ENCODE measurements at regions not wholly inside any gene's neighbourhood (a gene's known extent, or its start where the extent isn't known, plus 50 kb on each side); places are given as distances from the start of the nearest gene placed in this dataset.

DNA sequence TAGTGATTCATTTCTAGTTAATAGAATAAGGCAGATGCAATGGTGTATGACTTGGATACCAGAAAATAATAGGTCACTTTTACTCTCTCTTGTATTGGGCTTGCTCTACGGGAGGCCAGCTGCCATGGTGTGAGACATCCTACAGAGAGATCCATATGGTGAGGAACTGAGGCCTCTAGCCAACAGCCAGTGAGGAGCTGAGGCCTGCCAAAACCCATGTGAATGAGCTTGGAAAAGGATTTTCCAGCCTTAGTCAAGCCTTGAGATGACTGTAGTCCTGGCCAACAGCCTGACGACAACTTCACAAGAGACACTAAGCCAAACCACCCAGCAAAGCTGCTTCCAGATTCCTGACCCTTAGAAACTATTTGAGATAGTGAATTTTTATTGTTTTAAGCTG lies 1300.2 kb downstream of the RAPGEF2 start:
- no peak for TF ChIP-seq TCF7 (IDR thresholded peaks at IDR 0.05; ENCODE audit: low read depth)
- no TSS peak for BruUV-seq (replicated peaks)
- Histone ChIP-seq H4K20me1 (ENCODE audit: insufficient read depth, low read length) (no peaks in the 10 kb centered on the region), H3K27me3 (ENCODE audit: control insufficient read depth in 1 of 2, insufficient read depth in 2 of 2, low read length in 2 of 2) (no peaks in the 10 kb centered on the region), H3K4me2 (ENCODE audit: low read depth, low read length) (no peak overlapping the region), H3K9me3 (ENCODE audit: low read length) (no peaks in the 10 kb centered on the region), H3K4me3 (replicated peaks in 1 of 3; ENCODE audit: insufficient read depth in 1 of 3, low read depth in 2 of 3, low read length in 3 of 3) (no peak overlapping the region), H3K9ac (ENCODE audit: insufficient read depth, low read depth, low read length) (no peak overlapping the region), H3K27ac (ENCODE audit: extremely low read length, insufficient read depth, low read length) (no peak overlapping the region), H2AFZ (ENCODE audit: low read length) (no peak overlapping the region), H3K79me2 (ENCODE audit: insufficient read depth, low read length) (no peaks in the 10 kb centered on the region), H3K36me3 (replicated peaks in 1 of 2; ENCODE audit: control insufficient read depth in 1 of 2, insufficient read depth in 2 of 2, low read length in 2 of 2) (no peaks in the 10 kb centered on the region), H3K4me1 (ENCODE audit: insufficient read depth, low read length) (no peaks in the 10 kb centered on the region)
- ChIA-PET POLR2A (no interaction called here), CTCF (ENCODE audit: low intra/inter-chr PET ratio, low total read pairs) (no interaction called here)
- no peak for FAIRE-seq
- intact Hi-C loops (cut with micrococcal nuclease; ENCODE audit: unreplicated experiment) (no loop called here), in situ Hi-C loops (cut with HindIII; ENCODE audit: extremely low pct_ligation_motif_present, low pct_unique_long_range_greater_than_20kb) (no loop called here)
- no peak for DNase-seq (ENCODE audit: low spot score)
- no peak for ATAC-seq
- WGBS (ENCODE audit: low lambda C conversion rate) = 11% methylated on average over 1 of the region's 2 CpGs

DNA sequence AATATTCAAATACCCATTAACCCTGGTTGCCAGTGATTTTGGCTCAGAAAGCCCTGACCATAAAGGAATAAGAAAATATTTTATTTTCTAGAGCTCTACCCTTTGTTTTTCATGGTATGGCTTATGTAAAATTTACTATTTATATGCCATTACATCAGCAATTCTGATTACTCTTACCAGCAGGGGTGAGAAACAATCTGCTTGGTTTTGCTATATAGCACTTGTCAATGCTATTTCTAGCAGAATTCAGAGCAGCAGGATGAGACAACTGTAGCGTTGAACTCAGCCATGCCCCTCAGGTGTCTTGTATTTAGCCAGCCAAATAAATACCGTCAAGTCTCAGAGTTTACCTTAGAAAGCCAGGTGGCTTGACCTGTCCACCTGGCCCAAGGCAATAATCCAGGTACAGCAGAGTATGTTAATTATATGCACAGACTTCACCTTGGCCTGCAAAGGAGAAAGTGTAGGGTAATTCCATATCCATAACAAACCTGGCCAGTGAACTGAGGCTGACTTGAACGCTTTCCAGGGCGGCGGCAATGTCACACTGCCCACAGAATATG lies 1303.5 kb downstream of the RAPGEF2 start:
- no TSS peak for BruUV-seq (replicated peaks)
- CTCF ChIA-PET (ENCODE audit: low intra/inter-chr PET ratio, low total read pairs) = no interaction called here
- TF ChIP-seq, protein P1, sequence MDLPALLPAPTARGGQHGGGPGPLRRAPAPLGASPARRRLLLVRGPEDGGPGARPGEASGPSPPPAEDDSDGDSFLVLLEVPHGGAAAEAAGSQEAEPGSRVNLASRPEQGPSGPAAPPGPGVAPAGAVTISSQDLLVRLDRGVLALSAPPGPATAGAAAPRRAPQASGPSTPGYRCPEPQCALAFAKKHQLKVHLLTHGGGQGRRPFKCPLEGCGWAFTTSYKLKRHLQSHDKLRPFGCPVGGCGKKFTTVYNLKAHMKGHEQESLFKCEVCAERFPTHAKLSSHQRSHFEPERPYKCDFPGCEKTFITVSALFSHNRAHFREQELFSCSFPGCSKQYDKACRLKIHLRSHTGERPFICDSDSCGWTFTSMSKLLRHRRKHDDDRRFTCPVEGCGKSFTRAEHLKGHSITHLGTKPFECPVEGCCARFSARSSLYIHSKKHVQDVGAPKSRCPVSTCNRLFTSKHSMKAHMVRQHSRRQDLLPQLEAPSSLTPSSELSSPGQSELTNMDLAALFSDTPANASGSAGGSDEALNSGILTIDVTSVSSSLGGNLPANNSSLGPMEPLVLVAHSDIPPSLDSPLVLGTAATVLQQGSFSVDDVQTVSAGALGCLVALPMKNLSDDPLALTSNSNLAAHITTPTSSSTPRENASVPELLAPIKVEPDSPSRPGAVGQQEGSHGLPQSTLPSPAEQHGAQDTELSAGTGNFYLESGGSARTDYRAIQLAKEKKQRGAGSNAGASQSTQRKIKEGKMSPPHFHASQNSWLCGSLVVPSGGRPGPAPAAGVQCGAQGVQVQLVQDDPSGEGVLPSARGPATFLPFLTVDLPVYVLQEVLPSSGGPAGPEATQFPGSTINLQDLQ (CRISPR knock-in tag; IDR thresholded peaks at IDR 0.05) = no peak
- TF ChIP-seq ZNF83 (CRISPR knock-in tag; IDR thresholded peaks at IDR 0.05; ENCODE audit: borderline replicate concordance) (no peak), MED8 (CRISPR knock-in tag; IDR thresholded peaks at IDR 0.05; ENCODE audit: insufficient replicate concordance) (no peak), REL (CRISPR knock-in tag; conservative IDR thresholded peaks at IDR 0.05) (no peak), ZMYM3 (CRISPR knock-in tag; IDR thresholded peaks at IDR 0.05) (no peak)
- TF ChIP-seq, protein P2, sequence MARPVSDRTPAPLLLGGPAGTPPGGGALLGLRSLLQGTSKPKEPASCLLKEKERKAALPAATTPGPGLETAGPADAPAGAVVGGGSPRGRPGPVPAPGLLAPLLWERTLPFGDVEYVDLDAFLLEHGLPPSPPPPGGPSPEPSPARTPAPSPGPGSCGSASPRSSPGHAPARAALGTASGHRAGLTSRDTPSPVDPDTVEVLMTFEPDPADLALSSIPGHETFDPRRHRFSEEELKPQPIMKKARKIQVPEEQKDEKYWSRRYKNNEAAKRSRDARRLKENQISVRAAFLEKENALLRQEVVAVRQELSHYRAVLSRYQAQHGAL (CRISPR knock-in tag; IDR thresholded peaks at IDR 0.05; ENCODE audit: not compliant biosample characterization) = no peak
- TF ChIP-seq, protein P3, sequence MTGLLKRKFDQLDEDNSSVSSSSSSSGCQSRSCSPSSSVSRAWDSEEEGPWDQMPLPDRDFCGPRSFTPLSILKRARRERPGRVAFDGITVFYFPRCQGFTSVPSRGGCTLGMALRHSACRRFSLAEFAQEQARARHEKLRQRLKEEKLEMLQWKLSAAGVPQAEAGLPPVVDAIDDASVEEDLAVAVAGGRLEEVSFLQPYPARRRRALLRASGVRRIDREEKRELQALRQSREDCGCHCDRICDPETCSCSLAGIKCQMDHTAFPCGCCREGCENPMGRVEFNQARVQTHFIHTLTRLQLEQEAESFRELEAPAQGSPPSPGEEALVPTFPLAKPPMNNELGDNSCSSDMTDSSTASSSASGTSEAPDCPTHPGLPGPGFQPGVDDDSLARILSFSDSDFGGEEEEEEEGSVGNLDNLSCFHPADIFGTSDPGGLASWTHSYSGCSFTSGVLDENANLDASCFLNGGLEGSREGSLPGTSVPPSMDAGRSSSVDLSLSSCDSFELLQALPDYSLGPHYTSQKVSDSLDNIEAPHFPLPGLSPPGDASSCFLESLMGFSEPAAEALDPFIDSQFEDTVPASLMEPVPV (CRISPR knock-in tag; IDR thresholded peaks at IDR 0.05) = no peak
- TF ChIP-seq, protein P4, sequence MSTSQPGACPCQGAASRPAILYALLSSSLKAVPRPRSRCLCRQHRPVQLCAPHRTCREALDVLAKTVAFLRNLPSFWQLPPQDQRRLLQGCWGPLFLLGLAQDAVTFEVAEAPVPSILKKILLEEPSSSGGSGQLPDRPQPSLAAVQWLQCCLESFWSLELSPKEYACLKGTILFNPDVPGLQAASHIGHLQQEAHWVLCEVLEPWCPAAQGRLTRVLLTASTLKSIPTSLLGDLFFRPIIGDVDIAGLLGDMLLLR (CRISPR knock-in tag; IDR thresholded peaks at IDR 0.05) = no peak

More for the DNA sequence above, 1303.5 kb downstream of the RAPGEF2 start:
- intact Hi-C loops (cut with micrococcal nuclease; ENCODE audit: unreplicated experiment) = no loop called here
- no peak for FAIRE-seq
- Histone ChIP-seq H3K4me3 (replicated peaks in 1 of 3; ENCODE audit: insufficient read depth in 1 of 3, low read depth in 2 of 3, low read length in 3 of 3) (no peak overlapping the region), H2AFZ (ENCODE audit: low read length) (no peak overlapping the region), H3K4me2 (ENCODE audit: low read depth, low read length) (no peak overlapping the region), H4K20me1 (ENCODE audit: insufficient read depth, low read length) (no peaks in the 10 kb centered on the region), H3K27me3 (ENCODE audit: control insufficient read depth in 1 of 2, insufficient read depth in 2 of 2, low read length in 2 of 2) (no peaks in the 10 kb centered on the region; a peak in 1 of 5 replicates), H3K4me1 (ENCODE audit: insufficient read depth, low read length) (no peaks in the 10 kb centered on the region), H3K36me3 (replicated peaks in 1 of 2; ENCODE audit: control insufficient read depth in 1 of 2, insufficient read depth in 2 of 2, low read length in 2 of 2) (no peaks in the 10 kb centered on the region), H3K9ac (ENCODE audit: insufficient read depth, low read depth, low read length) (no peak overlapping the region), H3K79me2 (ENCODE audit: insufficient read depth, low read length) (no peaks in the 10 kb centered on the region), H3K27ac (ENCODE audit: extremely low read length, insufficient read depth, low read length) (no peak overlapping the region), H3K9me3 (ENCODE audit: low read length) (no peaks in the 10 kb centered on the region)
- in situ Hi-C loops (cut with HindIII; ENCODE audit: extremely low pct_ligation_motif_present, low pct_unique_long_range_greater_than_20kb) = no loop called here
- DNase-seq (ENCODE audit: low spot score) = no peak
- ATAC-seq = no peak
- POLR2A ChIA-PET = no interaction called here
- 18% methylated on average over 5 of the region's 5 CpGs for WGBS (ENCODE audit: low lambda C conversion rate)
